ENCODE measurements at regions not wholly inside any gene's neighbourhood (a gene's known extent, or its start where the extent isn't known, plus 50 kb on each side); places are given as distances from the start of the nearest gene placed in this dataset.

- no peak overlapping the region for H3K4me3 ChIP-seq (ENCODE audit: low read length)
- no peaks in the 10 kb centered on the region for H3K4me1 ChIP-seq (ENCODE audit: control insufficient read depth, low read length)
- TF ChIP-seq EZH2phosphoT487 (IDR thresholded peaks at IDR 0.05; ENCODE audit: borderline replicate concordance, low read length) (no peak), CTCF (IDR thresholded peaks at IDR 0.05; ENCODE audit: low read depth, low read length, poor library complexity, severe bottlenecking) (no peak)
- H3K9me2 ChIP-seq (replicated peaks; ENCODE audit: control insufficient read depth, low read length) = no peaks in the 10 kb centered on the region
- H3F3A ChIP-seq (ENCODE audit: control insufficient read depth, insufficient read depth) = no peaks in the 10 kb centered on the region
- H3K9me3 ChIP-seq (ENCODE audit: control insufficient read depth, insufficient read depth, low read length) = no peaks in the 10 kb centered on the region; the same call in 1 of the 2 replicates
- no peaks in the 10 kb centered on the region for H3K27me3 ChIP-seq (ENCODE audit: control insufficient read depth, low read length)
- no peak overlapping the region for H3K27ac ChIP-seq (ENCODE audit: low read depth, low read length)
- no peaks in the 10 kb centered on the region for H3K36me3 ChIP-seq (ENCODE audit: control insufficient read depth, low read length)
- no peak overlapping the region for H3K4me2 ChIP-seq (ENCODE audit: low read length)
- no peaks in the 10 kb centered on the region for H3K79me2 ChIP-seq (ENCODE audit: control insufficient read depth, low read length)
- no peaks in the 10 kb centered on the region for H4K20me1 ChIP-seq (ENCODE audit: control insufficient read depth, insufficient read depth, low read depth, low read length)
Measured at GRCh38 chr11:41784513-41785335, 325.3 kb upstream of the LRRC4C start.

GRCh38 chr11:41786087-41786486, 326.6 kb upstream of the LRRC4C start:
- no peaks in the 10 kb centered on the region for H3K4me1 ChIP-seq (ENCODE audit: control insufficient read depth, low read length)
- H3K79me2 ChIP-seq (ENCODE audit: control insufficient read depth, low read length) = no peaks in the 10 kb centered on the region
- H3K4me3 ChIP-seq (ENCODE audit: low read length) = no peak overlapping the region
- no peaks in the 10 kb centered on the region for H3K27me3 ChIP-seq (ENCODE audit: control insufficient read depth, low read length)
- H3F3A ChIP-seq (ENCODE audit: control insufficient read depth, insufficient read depth) = no peaks in the 10 kb centered on the region
- TF ChIP-seq CTCF (IDR thresholded peaks at IDR 0.05; ENCODE audit: low read depth, low read length, poor library complexity, severe bottlenecking) (no peak), EZH2phosphoT487 (IDR thresholded peaks at IDR 0.05; ENCODE audit: borderline replicate concordance, low read length) (no peak)
- H3K27ac ChIP-seq (ENCODE audit: low read depth, low read length) = no peak overlapping the region
- H3K4me2 ChIP-seq (ENCODE audit: low read length) = no peak overlapping the region
- no peaks in the 10 kb centered on the region for H4K20me1 ChIP-seq (ENCODE audit: control insufficient read depth, insufficient read depth, low read depth, low read length)
- H3K9me2 ChIP-seq (replicated peaks; ENCODE audit: control insufficient read depth, low read length) = no peaks in the 10 kb centered on the region
- no peaks in the 10 kb centered on the region; the same call in 1 of the 2 replicates for H3K9me3 ChIP-seq (ENCODE audit: control insufficient read depth, insufficient read depth, low read length)
- no peaks in the 10 kb centered on the region for H3K36me3 ChIP-seq (ENCODE audit: control insufficient read depth, low read length)

GRCh38 chr11:41788177-41788576, 328.7 kb upstream of the LRRC4C start:
- TF ChIP-seq EZH2phosphoT487 (IDR thresholded peaks at IDR 0.05; ENCODE audit: borderline replicate concordance, low read length) = no peak
- no peak for TF ChIP-seq CTCF (IDR thresholded peaks at IDR 0.05; ENCODE audit: low read depth, low read length, poor library complexity, severe bottlenecking)
- Histone ChIP-seq H3K79me2 (ENCODE audit: control insufficient read depth, low read length) (no peaks in the 10 kb centered on the region), H3K4me1 (ENCODE audit: control insufficient read depth, low read length) (no peaks in the 10 kb centered on the region), H3K27ac (ENCODE audit: low read depth, low read length) (no peak overlapping the region), H3K4me2 (ENCODE audit: low read length) (no peak overlapping the region), H3K9me3 (ENCODE audit: control insufficient read depth, insufficient read depth, low read length) (no peaks in the 10 kb centered on the region; the same call in 1 of the 2 replicates), H4K20me1 (ENCODE audit: control insufficient read depth, insufficient read depth, low read depth, low read length) (no peaks in the 10 kb centered on the region), H3K27me3 (ENCODE audit: control insufficient read depth, low read length) (no peaks in the 10 kb centered on the region), H3K36me3 (ENCODE audit: control insufficient read depth, low read length) (no peaks in the 10 kb centered on the region), H3F3A (ENCODE audit: control insufficient read depth, insufficient read depth) (no peaks in the 10 kb centered on the region), H3K4me3 (ENCODE audit: low read length) (no peak overlapping the region), H3K9me2 (replicated peaks; ENCODE audit: control insufficient read depth, low read length) (no peaks in the 10 kb centered on the region)

All from DOHH2 (cell line).